Activated naive CD8-positive, alpha-beta T cell treated with anti-CD3 and anti-CD28 coated beads, Interleukin-2, amount 10 ng/mL, durations not matched to agents 7 days and 5 days (primary cell): ENCODE measurements at regions not wholly inside any gene's neighbourhood (a gene's known extent, or its start where the extent isn't known, plus 50 kb on each side); places are given as distances from the start of the nearest gene placed in this dataset.

Source experiments
- ATAC-seq: fragments of 150-1000 bp; cut with Tn5 transposase; one replicate; pipeline ENCODE4 v1.10.0; 2021; ENCODE audit warnings: low read depth, moderate library complexity
- POLR2A ChIA-PET: fragments of 350-600 bp; sonication (Branson Sonifier 250); formaldehyde crosslinking; loops from one replicate; lab custom pipeline; 2021; ENCODE audit warnings: antibody characterized with exemption; lab: Charles Lee
- DNase-seq: peaks from one replicate; pipeline ENCODE4 v3.0.0; 2021
- H3K27ac Mint-ChIP-seq: one replicate; pipeline ENCODE4 v1.8.0; 2022; ENCODE audit warnings: mild to moderate bottlenecking, mixed read lengths
- H3K27me3 Mint-ChIP-seq: one replicate; pipeline ENCODE4 v1.8.0; 2022; ENCODE audit warnings: mild to moderate bottlenecking, moderate library complexity, mixed read lengths
- H3K36me3 Mint-ChIP-seq: one replicate; pipeline ENCODE4 v1.8.0; 2021; ENCODE audit warnings: mild to moderate bottlenecking, mixed read lengths
- H3K4me1 Mint-ChIP-seq: one replicate; pipeline ENCODE4 v1.8.0; 2021; ENCODE audit warnings: mixed read lengths
- H3K4me3 Mint-ChIP-seq: one replicate; pipeline ENCODE4 v1.8.0; 2022; ENCODE audit warnings: mild to moderate bottlenecking, moderate library complexity, mixed read lengths
- H3K9me3 Mint-ChIP-seq: one replicate; pipeline ENCODE4 v1.8.0; 2021; ENCODE audit warnings: mixed read lengths

DNA sequence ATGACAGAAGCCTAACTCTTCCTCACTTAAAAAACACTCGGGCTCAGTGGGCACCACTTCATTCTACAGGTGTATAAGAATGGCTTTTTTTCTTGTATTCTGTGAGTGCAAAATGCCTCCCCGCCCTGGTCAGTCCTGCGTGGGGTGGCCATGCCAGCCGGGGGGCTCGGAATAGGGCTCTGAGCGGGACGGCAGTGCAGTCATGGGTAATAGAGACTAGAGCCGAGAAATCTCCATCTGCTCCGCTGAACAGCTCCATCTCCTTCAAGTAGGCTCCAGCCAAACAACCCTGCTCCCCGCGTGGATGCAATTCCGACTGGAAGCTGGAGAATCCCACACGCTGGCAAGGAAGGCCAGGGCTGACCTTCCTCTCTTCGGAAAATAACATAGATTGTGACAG lies 317.0 kb upstream of the IRX4 start:
- no peak overlapping the region for H3K27ac Mint-ChIP-seq
- ATAC-seq, result no peak

DNA sequence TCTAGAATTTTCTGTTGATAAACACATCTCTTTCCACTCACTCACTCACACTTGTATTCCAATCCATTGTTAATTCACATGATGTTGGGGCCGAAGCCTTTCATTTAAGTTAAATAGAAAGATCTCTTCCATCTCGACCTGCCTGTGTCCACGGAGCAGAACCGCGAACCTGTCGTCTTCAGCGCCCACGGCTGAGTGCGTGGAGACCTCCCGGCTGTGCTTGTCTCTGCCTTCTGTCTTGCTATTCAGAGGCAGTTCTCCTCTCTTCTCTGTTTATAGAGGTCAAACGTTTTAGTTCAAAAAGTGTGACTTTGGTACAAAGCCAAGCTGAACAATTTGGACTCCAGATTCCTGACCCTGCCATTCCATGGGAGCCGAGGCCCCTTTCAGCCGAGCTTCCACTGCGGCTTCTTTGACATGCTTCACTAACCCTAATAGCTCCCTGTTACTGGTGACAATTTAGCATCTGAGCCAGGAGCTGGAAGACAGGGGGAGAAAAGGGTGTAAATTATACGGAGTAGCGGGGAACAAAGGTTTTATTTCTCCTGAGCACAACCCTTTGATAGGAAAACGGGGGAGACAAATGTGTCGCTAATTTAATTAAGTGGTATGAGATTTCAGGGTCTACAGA lies 314.4 kb upstream of the IRX4 start:
- no peak for ATAC-seq
- Mint-ChIP-seq H3K4me1 (no peaks in the 10 kb centered on the region), H3K27ac (no peak overlapping the region), H3K36me3 (no peaks in the 10 kb centered on the region), H3K27me3 (no peaks in the 10 kb centered on the region), H3K9me3 (peaks cover 2% of the 10 kb centered on the region), H3K4me3 (no peak overlapping the region)
- DNase-seq, result no peak
- POLR2A ChIA-PET, result no interaction called here

More for the DNA sequence above, 317.0 kb upstream of the IRX4 start:
- Mint-ChIP-seq H3K36me3 (no peaks in the 10 kb centered on the region), H3K9me3 (no peaks in the 10 kb centered on the region), H3K4me3 (no peak overlapping the region), H3K27me3 (peaks cover 4% of the 10 kb centered on the region), H3K4me1 (no peaks in the 10 kb centered on the region)
- POLR2A ChIA-PET, result no interaction called here
- no peak for DNase-seq

GRCh38 chr5:2196416-2196815 lies 313.7 kb upstream of the IRX4 start:
- H3K4me1 Mint-ChIP-seq, result no peaks in the 10 kb centered on the region
- DNase-seq, result no peak
- no peak overlapping the region for H3K4me3 Mint-ChIP-seq
- no peaks in the 10 kb centered on the region for H3K36me3 Mint-ChIP-seq
- H3K27ac Mint-ChIP-seq, result no peak overlapping the region
- POLR2A ChIA-PET, result no interaction called here
- ATAC-seq, result no peak
- H3K9me3 Mint-ChIP-seq, result peaks cover 2% of the 10 kb centered on the region
- no peaks in the 10 kb centered on the region for H3K27me3 Mint-ChIP-seq

DNA sequence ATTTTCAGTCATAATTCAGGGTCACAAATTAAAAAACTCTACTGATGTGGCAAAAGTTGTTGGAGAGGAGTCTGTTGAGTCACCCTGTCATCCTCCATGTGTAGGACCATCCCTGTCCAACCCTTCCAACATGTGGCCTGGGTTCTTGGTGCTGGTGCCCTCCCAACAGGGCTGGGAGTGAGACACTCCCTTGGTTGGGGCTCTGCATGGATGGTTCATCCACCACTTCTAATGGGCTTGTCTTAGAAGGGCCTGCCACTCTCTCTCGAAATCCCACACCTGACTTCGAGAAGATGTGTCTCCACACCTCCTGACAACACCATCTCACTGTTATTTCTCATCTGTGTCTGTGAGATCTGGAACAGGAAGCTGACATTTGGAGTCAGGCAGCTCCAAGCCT lies 312.2 kb upstream of the IRX4 start:
- ATAC-seq (no peak), DNase-seq (no peak)
- H3K27ac Mint-ChIP-seq, result no peak overlapping the region
- peaks cover 2% of the 10 kb centered on the region for H3K9me3 Mint-ChIP-seq
- H3K27me3 Mint-ChIP-seq, result no peaks in the 10 kb centered on the region
- no peaks in the 10 kb centered on the region for H3K36me3 Mint-ChIP-seq
- POLR2A ChIA-PET, result no interaction called here
- no peak overlapping the region for H3K4me3 Mint-ChIP-seq
- no peaks in the 10 kb centered on the region for H3K4me1 Mint-ChIP-seq

GRCh38 chr5:2194236-2194555 lies 311.5 kb upstream of the IRX4 start:
- DNase-seq (no peak), ATAC-seq (no peak)
- Mint-ChIP-seq H3K27ac (no peak overlapping the region), H3K27me3 (no peaks in the 10 kb centered on the region), H3K4me1 (no peaks in the 10 kb centered on the region), H3K4me3 (no peak overlapping the region), H3K36me3 (no peaks in the 10 kb centered on the region), H3K9me3 (peaks cover 2% of the 10 kb centered on the region)
- POLR2A ChIA-PET, result no interaction called here

- H3K4me1 Mint-ChIP-seq, result no peaks in the 10 kb centered on the region
- no peak overlapping the region for H3K4me3 Mint-ChIP-seq
- DNase-seq (no peak), ATAC-seq (no peak)
- no peaks in the 10 kb centered on the region for H3K27me3 Mint-ChIP-seq
- POLR2A ChIA-PET, result no interaction called here
- H3K9me3 Mint-ChIP-seq, result peaks cover 2% of the 10 kb centered on the region
- H3K36me3 Mint-ChIP-seq, result no peaks in the 10 kb centered on the region
- H3K27ac Mint-ChIP-seq, result no peak overlapping the region
Measured at GRCh38 chr5:2193542-2194235, 311.0 kb upstream of the IRX4 start.

- peaks cover 2% of the 10 kb centered on the region for H3K9me3 Mint-ChIP-seq
- no peaks in the 10 kb centered on the region for H3K36me3 Mint-ChIP-seq
- POLR2A ChIA-PET, result no interaction called here
- no peak overlapping the region for H3K27ac Mint-ChIP-seq
- H3K4me1 Mint-ChIP-seq, result no peaks in the 10 kb centered on the region
- H3K27me3 Mint-ChIP-seq, result no peaks in the 10 kb centered on the region
- no peak overlapping the region for H3K4me3 Mint-ChIP-seq
- ATAC-seq (no peak), DNase-seq (no peak)
Measured at GRCh38 chr5:2193142-2193541, 310.4 kb upstream of the IRX4 start.

DNA sequence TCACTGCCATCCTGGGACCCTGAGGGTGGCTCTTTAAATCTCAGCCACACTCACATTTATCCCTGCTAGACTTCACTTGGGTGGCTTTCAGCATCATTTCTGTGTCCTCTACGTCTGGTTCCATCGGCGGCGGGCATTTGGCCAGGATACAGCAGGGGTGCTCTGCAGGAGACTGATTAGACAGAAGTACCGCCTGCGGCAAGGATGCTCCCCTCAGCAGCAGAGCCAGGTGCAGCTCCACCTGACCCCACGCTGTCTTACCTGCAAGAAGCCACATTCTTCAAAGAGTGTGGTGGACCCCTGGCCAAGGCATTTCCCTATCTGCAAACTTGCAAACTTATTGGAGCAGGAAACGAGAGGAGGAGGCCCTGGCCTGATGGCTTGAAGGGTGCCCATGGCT lies 309.8 kb upstream of the IRX4 start:
- no peaks in the 10 kb centered on the region for H3K36me3 Mint-ChIP-seq
- POLR2A ChIA-PET, result no interaction called here
- H3K27me3 Mint-ChIP-seq, result no peaks in the 10 kb centered on the region
- no peak overlapping the region for H3K4me3 Mint-ChIP-seq
- peaks cover 2% of the 10 kb centered on the region for H3K9me3 Mint-ChIP-seq
- no peak overlapping the region for H3K27ac Mint-ChIP-seq
- H3K4me1 Mint-ChIP-seq, result no peaks in the 10 kb centered on the region
- ATAC-seq (no peak), DNase-seq (no peak)

- Mint-ChIP-seq H3K27me3 (no peaks in the 10 kb centered on the region), H3K9me3 (peaks cover 2% of the 10 kb centered on the region), H3K4me3 (no peak overlapping the region), H3K27ac (no peak overlapping the region), H3K4me1 (no peaks in the 10 kb centered on the region), H3K36me3 (no peaks in the 10 kb centered on the region)
- DNase-seq (no peak), ATAC-seq (no peak)
- POLR2A ChIA-PET, result no interaction called here
Measured at GRCh38 chr5:2191972-2192371, 309.2 kb upstream of the IRX4 start.

DNA sequence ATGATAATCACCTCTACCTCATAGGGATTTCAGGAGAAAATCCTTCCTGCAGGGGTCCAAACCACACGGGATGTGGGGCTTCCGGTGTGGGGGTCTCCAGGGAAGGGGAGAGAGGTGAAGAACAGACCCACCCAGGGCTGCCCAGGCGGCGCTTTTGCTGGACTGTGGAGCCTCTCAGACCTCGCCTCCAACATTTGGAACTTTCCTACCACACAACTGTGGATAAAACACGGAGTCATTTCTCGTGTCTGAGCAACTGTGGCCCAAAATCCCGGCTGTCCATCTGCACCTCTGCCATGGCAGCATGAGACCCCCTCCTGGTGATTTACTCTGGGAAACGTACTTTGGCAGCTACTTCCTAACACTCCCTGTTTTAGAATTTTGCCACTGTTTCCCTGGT lies 307.8 kb upstream of the IRX4 start:
- POLR2A ChIA-PET, result no interaction called here
- Mint-ChIP-seq H3K9me3 (peaks cover 2% of the 10 kb centered on the region), H3K27ac (no peak overlapping the region), H3K4me1 (no peaks in the 10 kb centered on the region), H3K27me3 (no peaks in the 10 kb centered on the region), H3K36me3 (no peaks in the 10 kb centered on the region), H3K4me3 (no peak overlapping the region)
- DNase-seq (no peak), ATAC-seq (no peak)

DNA sequence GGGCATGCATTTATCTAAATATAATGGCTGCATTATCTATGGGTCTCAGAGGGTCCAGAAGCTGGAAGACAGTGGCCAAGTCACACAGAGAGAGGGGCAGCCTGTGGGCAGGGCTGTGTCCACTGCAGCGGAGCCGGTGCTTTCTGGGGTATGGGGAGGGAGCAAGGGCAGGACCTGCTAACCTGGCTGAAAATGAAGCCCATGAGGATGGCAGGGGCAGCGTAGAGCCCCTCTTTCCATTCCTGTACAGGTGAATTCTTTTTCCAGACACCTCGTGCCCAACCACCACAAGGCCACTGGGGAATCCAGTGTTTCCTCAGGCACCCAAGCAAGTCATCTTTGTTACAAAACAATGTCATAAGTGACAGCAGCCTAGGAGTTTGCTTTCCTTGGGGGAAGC lies 305.9 kb upstream of the IRX4 start:
- H3K4me1 Mint-ChIP-seq, result no peaks in the 10 kb centered on the region
- no peaks in the 10 kb centered on the region for H3K27me3 Mint-ChIP-seq
- ATAC-seq, result no peak
- no peaks in the 10 kb centered on the region for H3K36me3 Mint-ChIP-seq
- no peak for DNase-seq
- no peaks in the 10 kb centered on the region for H3K9me3 Mint-ChIP-seq
- POLR2A ChIA-PET, result no interaction called here
- no peak overlapping the region for H3K4me3 Mint-ChIP-seq
- H3K27ac Mint-ChIP-seq, result no peak overlapping the region

DNA sequence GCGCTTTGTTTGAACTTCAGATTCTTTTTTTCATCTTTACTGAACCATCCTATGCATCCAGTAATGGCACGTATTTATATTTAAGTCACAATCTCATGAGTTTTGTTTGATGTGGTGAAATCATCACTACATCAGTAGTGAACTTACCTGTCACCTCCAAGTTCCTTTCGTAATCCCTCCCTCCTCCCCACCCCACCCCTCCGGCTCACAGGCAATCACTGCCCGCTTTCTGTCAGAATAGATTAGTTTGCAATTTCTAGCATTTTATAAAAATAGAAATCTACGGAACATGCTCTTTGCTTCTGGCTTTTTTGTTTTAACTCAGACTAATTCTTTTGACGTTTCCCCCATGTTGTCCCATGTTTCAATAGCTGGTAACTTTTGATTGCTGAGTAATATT lies 305.4 kb upstream of the IRX4 start:
- POLR2A ChIA-PET, result no interaction called here
- ATAC-seq, result no peak
- Mint-ChIP-seq H3K36me3 (no peaks in the 10 kb centered on the region), H3K4me3 (no peak overlapping the region), H3K4me1 (no peaks in the 10 kb centered on the region), H3K9me3 (no peaks in the 10 kb centered on the region), H3K27ac (no peak overlapping the region), H3K27me3 (no peaks in the 10 kb centered on the region)
- DNase-seq, result no peak

GRCh38 chr5:2187687-2188086 lies 305.0 kb upstream of the IRX4 start:
- Mint-ChIP-seq H3K4me1 (no peaks in the 10 kb centered on the region), H3K36me3 (no peaks in the 10 kb centered on the region), H3K4me3 (no peak overlapping the region), H3K27ac (no peak overlapping the region), H3K9me3 (no peaks in the 10 kb centered on the region), H3K27me3 (no peaks in the 10 kb centered on the region)
- POLR2A ChIA-PET, result no interaction called here
- ATAC-seq, result no peak
- no peak for DNase-seq

- ATAC-seq (no peak), DNase-seq (no peak)
- Mint-ChIP-seq H3K27ac (no peak overlapping the region), H3K36me3 (no peaks in the 10 kb centered on the region), H3K4me3 (no peak overlapping the region), H3K27me3 (no peaks in the 10 kb centered on the region), H3K4me1 (no peaks in the 10 kb centered on the region), H3K9me3 (no peaks in the 10 kb centered on the region)
- POLR2A ChIA-PET, result no interaction called here
Measured at GRCh38 chr5:2187156-2187555, 304.4 kb upstream of the IRX4 start.
